K562 (cell line): ENCODE measurements at regions not wholly inside any gene's neighbourhood (a gene's known extent, or its start where the extent isn't known, plus 50 kb on each side); places are given as distances from the start of the nearest gene placed in this dataset.

Experiments used
- ATAC-seq: fragments of 200-7000 bp; cut with Tn5 transposase; 3 replicates; pipeline ENCODE4 v1.9.1; 2020; ENCODE audit warnings: moderate library complexity
- BruUV-seq: library from RNA; stranded (reverse); fragments of 400-500 nt; replicated peaks from 2 replicates; lab custom pipeline; 2021; lab: Mats Ljungman, UMichigan
- CTCF ChIA-PET: fragments of 300-600 bp; formaldehyde crosslinking; extraction: SDS; loops from one replicate; lab custom pipeline; 2021; ENCODE audit warnings: low intra/inter-chr PET ratio; lab: Yijun Ruan, JAX
- POLR2A ChIA-PET: fragments of 300-600, 350-650 bp; sonication (Branson Sonifier 250); formaldehyde crosslinking; extraction: SDS; loops from one replicate; lab custom pipeline; 2021; ENCODE audit warnings: antibody characterized with exemption, inconsistent platforms; lab: Yijun Ruan, JAX
- DNase-seq, 4 experiments: peaks; one replicate each; pipeline versions ENCODE4 v3.0.0 to v3.0.0-alpha.2; 2011 to 2018; ENCODE audit warnings: low spot score in 3 of 4, mixed read lengths in 3 of 4; ENCODE audit errors: extremely low read depth in 1 of 4
- FAIRE-seq: peaks from 2 replicates; lab custom pipeline; 2011; peaks lifted over from hg19 to GRCh38; lab: Jason Lieb, UNC
- H2AFZ ChIP-seq: 2 replicates; pipeline ENCODE4 v1.6.0; 2011; ENCODE audit warnings: low read depth, low read length, control low read depth, inconsistent platforms
- H3K27ac ChIP-seq: fragments of 200-600 bp; 3 replicates; pipeline ENCODE4 v1.8.0; 2011; ENCODE audit warnings: low read depth, mild to moderate bottlenecking, control low read depth, inconsistent platforms, low read length, moderate library complexity, mixed read lengths; ENCODE audit errors: extremely low read depth
- H3K27me3 ChIP-seq, 2 experiments: fragments of 300-600 bp in 1 of 2; 2 replicates in 1 of 2; 3 replicates in 1 of 2; pipeline versions ENCODE4 v1.6.0 to v1.8.0; 2011; ENCODE audit warnings: inconsistent platforms in 2 of 2, low read length in 2 of 2, mild to moderate bottlenecking in 1 of 2, mixed read lengths in 1 of 2, moderate library complexity in 1 of 2; ENCODE audit not compliant: control insufficient read depth in 2 of 2, insufficient read depth in 2 of 2
- H3K36me3 ChIP-seq: fragments of 300-600 bp; 3 replicates; pipeline ENCODE4 v1.8.0; 2011; ENCODE audit warnings: mild to moderate bottlenecking, low read length, inconsistent platforms; ENCODE audit not compliant: control insufficient read depth, insufficient read depth
- H3K4me1 ChIP-seq, 2 experiments: fragments of 200-600 bp in 1 of 2; replicated peaks in 1 of 2; 2 replicates in 1 of 2; 3 replicates in 1 of 2; pipeline versions ENCODE4 v1.5.1 to v1.8.0; 2011; ENCODE audit warnings: inconsistent platforms in 2 of 2, low read length in 2 of 2, mild to moderate bottlenecking in 1 of 2, mixed read lengths in 1 of 2, moderate library complexity in 1 of 2; ENCODE audit not compliant: control insufficient read depth in 2 of 2, insufficient read depth in 2 of 2
- H3K4me2 ChIP-seq: 2 replicates; pipeline ENCODE4 v1.6.1; 2011; ENCODE audit warnings: low read length, control low read depth, inconsistent platforms, mixed read lengths; ENCODE audit not compliant: insufficient read depth
- H3K4me3 ChIP-seq: fragments of 200-600 bp; sonication (generic), shearing (Covaris generic); 2 replicates; pipeline ENCODE4 v1.5.1; 2016; ENCODE audit warnings: control low read depth, inconsistent platforms
- H3K79me2 ChIP-seq: fragments of 200-600 bp; 3 replicates; pipeline ENCODE4 v1.8.0; 2011; ENCODE audit warnings: low read length, inconsistent platforms; ENCODE audit not compliant: control insufficient read depth, insufficient read depth
- H3K9ac ChIP-seq, 2 experiments: 2 replicates each; pipeline versions ENCODE4 v1.6.0 to v1.6.1; 2011; ENCODE audit warnings: low read depth in 2 of 2, low read length in 2 of 2, control low read depth in 1 of 2, inconsistent platforms in 1 of 2, mild to moderate bottlenecking in 1 of 2, mixed read lengths in 1 of 2; ENCODE audit not compliant: insufficient read depth in 1 of 2
- H3K9me1 ChIP-seq: one replicate; pipeline ENCODE4 v1.6.0; 2011; ENCODE audit warnings: inconsistent platforms, mild to moderate bottlenecking, low read length, moderate library complexity; ENCODE audit not compliant: control insufficient read depth, insufficient read depth
- H3K9me3 ChIP-seq: replicated peaks from 2 replicates; pipeline ENCODE4 v1.5.1; 2011; ENCODE audit warnings: low read depth, low read length, inconsistent platforms; ENCODE audit not compliant: control insufficient read depth, insufficient read depth
- H4K20me1 ChIP-seq: replicated peaks from 2 replicates; pipeline ENCODE4 v1.6.1; 2011; ENCODE audit warnings: low read length, inconsistent platforms, mixed read lengths; ENCODE audit not compliant: control insufficient read depth, insufficient read depth
- CREB1 ChIP-seq, 2 experiments: sonication (generic) in 1 of 2; formaldehyde crosslinking in 1 of 2; IDR thresholded peaks; 2 replicates each; pipeline versions ENCODE4 v1.6.1 to v1.8.0; 2012 to 2022; ENCODE audit warnings: inconsistent platforms in 1 of 2, mild to moderate bottlenecking in 1 of 2, missing genetic modification reagents in 1 of 2, moderate library complexity in 1 of 2
- CREB5 ChIP-seq: fragments of 250-450 bp; sonication (Bioruptor Pico); IDR thresholded peaks from 2 replicates; pipeline ENCODE4 v1.5.0; 2020; ENCODE audit warnings: mild to moderate bottlenecking
- ETV1 ChIP-seq: fragments of 450-650 bp; conservative IDR thresholded peaks from 2 replicates; pipeline ENCODE4 v1.6.1; 2016; ENCODE audit warnings: missing genetic modification characterization, control low read depth, low read depth, missing compliant biosample characterization
- ETV6 ChIP-seq, 3 experiments: fragments of 150-350 bp in 1 of 3; sonication (generic) in 1 of 3; formaldehyde crosslinking in 1 of 3; IDR thresholded peaks; 2 replicates each; pipeline versions ENCODE4 v1.6.1 to v1.8.0; 2014 to 2022; ENCODE audit warnings: borderline replicate concordance in 2 of 3, low read depth in 2 of 3, antibody characterized with exemption in 1 of 3, low read length in 1 of 3, mild to moderate bottlenecking in 1 of 3, missing genetic modification reagents in 1 of 3
- PRMT5 ChIP-seq: sonication (generic); formaldehyde crosslinking; IDR thresholded peaks from 2 replicates; pipeline ENCODE4 v1.5.0; 2020; ENCODE audit warnings: missing genetic modification reagents
- SAFB2 ChIP-seq: fragments of 200-400 bp; formaldehyde crosslinking; IDR thresholded peaks from 2 replicates; pipeline ENCODE4 v1.6.1; 2018; ENCODE audit warnings: borderline replicate concordance, low read length, low read depth, moderate library complexity; ENCODE audit not compliant: severe bottlenecking
- SLC30A9 ChIP-seq: fragments of 250-450 bp; sonication (Bioruptor Pico); IDR thresholded peaks from 2 replicates; pipeline ENCODE4 v1.8.0; 2022; ENCODE audit warnings: mild to moderate bottlenecking, moderate library complexity
- TAF15 ChIP-seq: fragments of 200-400 bp; formaldehyde crosslinking; IDR thresholded peaks from 2 replicates; pipeline ENCODE4 v1.6.1; 2017; ENCODE audit warnings: mild to moderate bottlenecking, low read depth, low read length, moderate library complexity
- TRIM24 ChIP-seq, 2 experiments: fragments of 450-650 bp; IDR thresholded peaks; 2 replicates each; pipeline ENCODE4 v1.6.1; 2016
- ZNF695 ChIP-seq: fragments of 450-650 bp; formaldehyde crosslinking; IDR thresholded peaks from 2 replicates; pipeline ENCODE4 v1.4.0; 2020; ENCODE audit warnings: mild to moderate bottlenecking, moderate library complexity
- WGBS: fragments of 100-300 bp; shearing (Covaris generic); methylation state at CpG from one replicate; pipeline ENCODE4 v1.1.6; 2016; ENCODE audit warnings: low coverage, mixed read lengths; ENCODE audit not compliant: insufficient coverage; ENCODE audit errors: missing lambda C conversion rate; 5-methylcytosine and 5-hydroxymethylcytosine counted together
- in situ Hi-C: fragments of 300-500 bp; cut with MboI; formaldehyde crosslinking; loops from 4 replicates; pipeline ENCODE4 v1.15.0; 2018; ENCODE audit warnings: inconsistent platforms, mixed read lengths
- intact Hi-C: fragments of 100-400 bp; cut with micrococcal nuclease; formaldehyde crosslinking; loops from 2 replicates; pipeline ENCODE4 v1.14.2; 2022

- intact Hi-C loops (no loop called here), in situ Hi-C loops (no loop called here)
- WGBS, result 0% methylated on average over 2 of the region's 2 CpGs
- no peaks in the 10 kb centered on the region for H3K79me2 ChIP-seq
- no peaks in the 10 kb centered on the region for H3K36me3 ChIP-seq
- ChIA-PET CTCF (no interaction called here), POLR2A (no interaction called here)
- H3K27ac ChIP-seq, result no peak overlapping the region
- TF ChIP-seq ETV6 (IDR thresholded peaks at IDR 0.05; ENCODE audit: borderline replicate concordance in 1 of 2, low read depth in 2 of 2, low read length in 1 of 2) (no peak), ETV6 (CRISPR knock-in tag; IDR thresholded peaks at IDR 0.05; ENCODE audit: borderline replicate concordance) (no peak), TRIM24 (IDR thresholded peaks at IDR 0.05) (no peak), ETV1 (tag) (no peak), ZNF695 (CRISPR knock-in tag) (no peak), PRMT5 (CRISPR knock-in tag) (no peak), SLC30A9 (CRISPR knock-in tag) (no peak), CREB1 (IDR thresholded peaks at IDR 0.05) (no peak), CREB1 (CRISPR knock-in tag; IDR thresholded peaks at IDR 0.05) (no peak), SAFB2 (no peak), CREB5 (CRISPR knock-in tag) (no peak), TAF15 (no peak)
- no peak overlapping the region for H3K9ac ChIP-seq
- H3K4me1 ChIP-seq, result no peaks in the 10 kb centered on the region
- no peak overlapping the region for H2AFZ ChIP-seq
- no peaks in the 10 kb centered on the region for H4K20me1 ChIP-seq
- no peak for ATAC-seq
- no TSS peak for BruUV-seq
- no peak for DNase-seq
- H3K27me3 ChIP-seq, result no peaks in the 10 kb centered on the region
- FAIRE-seq, result no peak
- no peak overlapping the region for H3K4me3 ChIP-seq
- no peaks in the 10 kb centered on the region for H3K9me3 ChIP-seq
- no peaks in the 10 kb centered on the region for H3K9me1 ChIP-seq
- H3K4me2 ChIP-seq, result no peak overlapping the region
Observed at GRCh38 chr1:79082233-79082632, 75.7 kb upstream of the ADGRL4 start.
